Adrenal gland (tissue), 9 donors: ENCODE measurements at regions not wholly inside any gene's neighbourhood (a gene's known extent, or its start where the extent isn't known, plus 50 kb on each side); places are given as distances from the start of the nearest gene placed in this dataset.

Source experiments
- DNase-seq, 7 donors: peaks; one replicate each; pipeline ENCODE4 v3.0.0-alpha.2; 2019 to 2020
- H3K27ac ChIP-seq, 5 donors: fragments of 200-600 bp; sonication (generic) in 4 of 5; 1 replicate in 3 of 5; 2 replicates in 2 of 5; pipeline versions ENCODE4 v1.5.1 to v1.8.0; 2016 to 2020; ENCODE audit warnings: mild to moderate bottlenecking in 1 of 5
- H3K27me3 ChIP-seq: fragments of 200-600 bp; 2 replicates; pipeline ENCODE4 v1.8.0; 2021
- H3K36me3 ChIP-seq, 2 donors: fragments of 200-600 bp; replicated peaks in 1 of 2; 1 replicate in 1 of 2; 2 replicates in 1 of 2; pipeline versions ENCODE4 v1.5.1 to v1.8.0; 2018 to 2022
- H3K4me1 ChIP-seq, 2 donors: fragments of 200-600 bp; replicated peaks in 1 of 2; 1 replicate in 1 of 2; 2 replicates in 1 of 2; pipeline versions ENCODE4 v1.5.1 to v1.8.0; 2018 to 2021
- H3K4me3 ChIP-seq, 4 donors: fragments of 200-600 bp; sonication (generic) in 3 of 4; one replicate each; pipeline ENCODE4 v1.5.1; 2016 to 2018
- H3K9me3 ChIP-seq, 3 donors: fragments of 200-600 bp; sonication (generic) in 1 of 3; replicated peaks in 1 of 3; 1 replicate in 2 of 3; 2 replicates in 1 of 3; pipeline versions ENCODE4 v1.5.1 to v1.8.0; 2016 to 2021
- POLR2A ChIP-seq, 2 donors: fragments of 450-650 bp; IDR thresholded peaks; one replicate each; pipeline ENCODE4 v1.6.1; 2017; ENCODE audit warnings: antibody characterized with exemption in 2 of 2, mild to moderate bottlenecking in 2 of 2, moderate library complexity in 1 of 2
- WGBS, 4 donors: extraction: QIAGEN DNeasy Blood & Tissue Kit in 2 of 4; methylation state at CpG; one replicate each; pipeline versions ENCODE4 v1.1.5 to v1.1.7; 2013 to 2017; 5-methylcytosine and 5-hydroxymethylcytosine counted together
- intact Hi-C, 2 donors: fragments of 100-400 bp; cut with DNase I; formaldehyde crosslinking; loops; one replicate each; pipeline versions ENCODE4 v1.14.1 to v1.15.0; 2022 to 2023
- TF ChIP-seq, protein P1 (sequence below), 6 experiments: fragments of 450-650 bp in 4 of 6; fragments of 200-600 bp in 2 of 6; sonication (generic) in 1 of 6; IDR thresholded peaks; 1 replicate in 5 of 6; 2 replicates in 1 of 6; pipeline versions ENCODE4 v1.5.1 to v1.8.0; 2016 to 2021; ENCODE audit warnings: antibody characterized with exemption in 6 of 6, mild to moderate bottlenecking in 2 of 6, moderate library complexity in 1 of 6
- donor health status: healthy with polysubstance abuse.
- donor health status: Bipolar disorder and iron deficiency.
- donor health status: DM: yes; HTN: yes; CAD: no.
- donor health status: DM: no; HTN: no; CAD: no.
- donor health status: DM: no; HTN: no; CAD: no.

DNA sequence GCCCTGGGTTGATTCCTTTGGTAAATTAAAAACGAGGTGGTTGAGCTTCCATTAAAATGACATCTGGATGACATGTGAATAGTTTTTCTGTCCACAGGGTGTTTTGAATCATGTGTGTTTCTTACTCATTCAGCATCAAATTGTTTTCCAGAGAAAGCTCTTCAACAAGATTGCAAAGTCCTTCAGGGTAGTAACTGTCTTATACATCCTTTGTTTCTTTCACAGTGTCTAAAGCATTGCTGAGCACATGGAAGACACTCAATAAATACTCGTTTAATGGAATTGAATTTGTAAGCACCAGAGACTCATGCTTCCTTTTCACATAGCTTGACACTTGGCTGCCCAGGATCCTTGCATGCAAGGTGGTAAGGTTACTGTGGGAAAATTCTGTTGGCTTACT lies 223.1 kb upstream of the CNTN6 start:
- intact Hi-C loops: no loop called here
- no peaks in the 10 kb centered on the region for H3K27me3 ChIP-seq
- H3K4me3 ChIP-seq: no peak overlapping the region
- H3K27ac ChIP-seq: no peak overlapping the region
- no peaks in the 10 kb centered on the region for H3K4me1 ChIP-seq
- no peaks in the 10 kb centered on the region for H3K36me3 ChIP-seq
- 24 to 36% (median 28%) methylated on average over 2 of the region's 2 CpGs for WGBS, 4 donors
- H3K9me3 ChIP-seq: no peaks in the 10 kb centered on the region
- no peak for DNase-seq
- TF ChIP-seq, protein P1, sequence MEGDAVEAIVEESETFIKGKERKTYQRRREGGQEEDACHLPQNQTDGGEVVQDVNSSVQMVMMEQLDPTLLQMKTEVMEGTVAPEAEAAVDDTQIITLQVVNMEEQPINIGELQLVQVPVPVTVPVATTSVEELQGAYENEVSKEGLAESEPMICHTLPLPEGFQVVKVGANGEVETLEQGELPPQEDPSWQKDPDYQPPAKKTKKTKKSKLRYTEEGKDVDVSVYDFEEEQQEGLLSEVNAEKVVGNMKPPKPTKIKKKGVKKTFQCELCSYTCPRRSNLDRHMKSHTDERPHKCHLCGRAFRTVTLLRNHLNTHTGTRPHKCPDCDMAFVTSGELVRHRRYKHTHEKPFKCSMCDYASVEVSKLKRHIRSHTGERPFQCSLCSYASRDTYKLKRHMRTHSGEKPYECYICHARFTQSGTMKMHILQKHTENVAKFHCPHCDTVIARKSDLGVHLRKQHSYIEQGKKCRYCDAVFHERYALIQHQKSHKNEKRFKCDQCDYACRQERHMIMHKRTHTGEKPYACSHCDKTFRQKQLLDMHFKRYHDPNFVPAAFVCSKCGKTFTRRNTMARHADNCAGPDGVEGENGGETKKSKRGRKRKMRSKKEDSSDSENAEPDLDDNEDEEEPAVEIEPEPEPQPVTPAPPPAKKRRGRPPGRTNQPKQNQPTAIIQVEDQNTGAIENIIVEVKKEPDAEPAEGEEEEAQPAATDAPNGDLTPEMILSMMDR (IDR thresholded peaks at IDR 0.05): no peak
- no peak for TF ChIP-seq POLR2A (IDR thresholded peaks at IDR 0.05)

DNA sequence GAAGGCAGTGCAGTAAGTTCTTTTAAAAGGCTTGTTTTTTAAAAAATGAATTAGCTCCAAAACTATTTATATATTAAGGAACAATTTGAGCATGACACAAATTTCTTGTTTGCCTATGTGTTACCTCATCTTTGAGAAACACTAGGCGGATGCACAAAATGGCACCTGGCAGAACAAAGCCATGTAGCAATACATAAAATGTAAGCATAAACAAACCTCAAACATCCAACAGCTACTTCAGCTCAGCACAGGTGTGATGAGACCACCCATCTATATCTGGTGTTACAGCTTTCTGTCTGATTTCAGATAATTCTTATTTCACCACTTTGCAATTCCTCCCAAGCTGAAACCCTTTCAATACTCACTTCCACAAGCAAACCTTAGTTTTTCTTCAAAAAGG lies 221.2 kb upstream of the CNTN6 start:
- Histone ChIP-seq H3K27ac (no peak overlapping the region), H3K9me3 (no peaks in the 10 kb centered on the region), H3K4me1 (no peaks in the 10 kb centered on the region), H3K27me3 (no peaks in the 10 kb centered on the region), H3K4me3 (no peak overlapping the region), H3K36me3 (no peaks in the 10 kb centered on the region)
- TF ChIP-seq, protein P1 (IDR thresholded peaks at IDR 0.05): no peak
- TF ChIP-seq POLR2A (IDR thresholded peaks at IDR 0.05): no peak
- 74 to 89% (median 80%) methylated on average over 1 of the region's 1 CpG for WGBS, 4 donors
- intact Hi-C loops: no loop called here
- no peak for DNase-seq

DNA sequence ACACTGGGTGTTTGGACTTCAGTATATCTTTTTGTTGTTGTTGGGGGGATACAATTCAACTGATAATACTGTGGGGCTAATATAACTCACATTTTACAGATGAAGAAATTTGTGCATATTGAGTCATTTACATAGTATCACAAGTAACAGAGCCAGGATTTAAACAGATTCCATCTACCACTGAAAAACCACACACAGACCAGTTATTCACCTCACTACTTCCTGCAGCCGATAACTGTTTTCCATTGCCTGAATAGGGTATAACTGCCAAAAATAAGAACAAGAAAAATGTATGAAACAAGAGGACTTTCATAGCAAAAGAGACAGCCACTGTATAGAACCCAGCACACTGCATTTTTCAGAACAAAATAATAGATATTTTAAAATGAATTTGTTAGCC lies 215.8 kb upstream of the CNTN6 start:
- TF ChIP-seq, protein P1 (IDR thresholded peaks at IDR 0.05): no peak
- no peak for TF ChIP-seq POLR2A (IDR thresholded peaks at IDR 0.05)
- WGBS, 4 donors: 50 to 74% (median 71%) methylated on average over 1 of the region's 1 CpG

DNA sequence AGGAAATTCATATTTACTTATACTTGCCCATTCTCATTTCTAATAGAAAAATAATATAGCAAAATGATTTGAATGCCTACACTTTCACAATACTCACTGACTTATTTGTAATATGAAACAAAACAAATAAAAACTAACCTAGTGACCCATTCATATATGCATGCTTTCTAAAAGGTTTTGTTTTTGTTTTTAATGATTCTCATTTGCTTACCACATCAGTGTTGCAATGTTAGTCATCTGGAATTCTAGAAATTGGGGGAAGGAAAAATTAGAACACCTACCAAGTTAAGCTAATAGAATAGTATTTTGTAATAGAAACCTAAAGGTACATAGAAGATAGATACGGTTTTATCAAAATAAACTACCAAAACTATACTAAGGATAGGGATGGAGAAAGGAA lies 214.1 kb upstream of the CNTN6 start:
- Histone ChIP-seq H3K27ac (no peak overlapping the region), H3K9me3 (no peaks in the 10 kb centered on the region), H3K27me3 (no peaks in the 10 kb centered on the region), H3K36me3 (no peaks in the 10 kb centered on the region), H3K4me3 (no peak overlapping the region), H3K4me1 (no peaks in the 10 kb centered on the region)
- WGBS, 4 donors: 50 to 86% (median 65%) methylated on average over 1 of the region's 1 CpG
- no peak for DNase-seq
- intact Hi-C loops: no loop called here
- TF ChIP-seq, protein P1 (IDR thresholded peaks at IDR 0.05): no peak
- no peak for TF ChIP-seq POLR2A (IDR thresholded peaks at IDR 0.05)

More for the DNA sequence above, 215.8 kb upstream of the CNTN6 start:
- intact Hi-C loops: no loop called here
- H3K27ac ChIP-seq: no peak overlapping the region
- no peaks in the 10 kb centered on the region for H3K4me1 ChIP-seq
- H3K4me3 ChIP-seq: no peak overlapping the region
- H3K36me3 ChIP-seq: no peaks in the 10 kb centered on the region
- H3K27me3 ChIP-seq: no peaks in the 10 kb centered on the region
- DNase-seq: no peak
- no peaks in the 10 kb centered on the region for H3K9me3 ChIP-seq
